ENCODE measurements at regions not wholly inside any gene's neighbourhood (a gene's known extent, or its start where the extent isn't known, plus 50 kb on each side); places are given as distances from the start of the nearest gene placed in this dataset.

DNA sequence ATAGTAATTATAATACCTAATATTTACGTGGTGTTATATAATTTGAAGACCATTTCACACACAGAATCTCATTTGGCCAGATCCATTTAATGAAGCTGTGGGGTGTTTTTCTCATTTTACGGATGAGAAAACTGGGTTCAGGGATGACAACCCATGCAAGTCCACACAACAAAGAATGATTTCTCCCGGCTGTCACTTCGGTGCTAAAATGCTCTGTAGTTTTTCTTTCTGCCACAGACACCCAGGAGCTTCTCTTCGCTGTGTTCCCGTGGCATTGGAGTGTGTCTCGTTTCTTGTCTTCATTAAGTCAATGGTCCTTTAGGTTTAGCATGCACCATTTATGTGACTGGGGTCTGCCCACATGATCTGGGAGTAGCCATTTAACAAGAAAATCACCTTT is 308.5 kb downstream of the ENC1 start:
- DNase-seq (ENCODE audit: low read depth, low spot score) (no peak), FAIRE-seq (no peak)
- Histone ChIP-seq H4K20me1 (replicated peaks; ENCODE audit: control insufficient read depth, extremely low read depth, insufficient read depth, low read length) (no peaks in the 10 kb centered on the region), H3K36me3 (ENCODE audit: control insufficient read depth in 2 of 2, extremely low read depth in 1 of 2, insufficient read depth in 2 of 2, low read length in 2 of 2) (no peaks in the 10 kb centered on the region), H3K4me3 (replicated peaks in 1 of 3; ENCODE audit: insufficient read depth in 1 of 3, low read depth in 1 of 3, low read length in 3 of 3) (no peak overlapping the region), H2AFZ (ENCODE audit: low read depth, low read length) (no peak overlapping the region), H3K27ac (ENCODE audit: insufficient read depth, low read depth, low read length) (no peak overlapping the region), H3K9ac (replicated peaks; ENCODE audit: extremely low read depth, insufficient read depth, low read length) (no peak overlapping the region), H3K9me1 (replicated peaks; ENCODE audit: control insufficient read depth, extremely low read depth, insufficient read depth, low read length) (no peaks in the 10 kb centered on the region), H3K9me3 (replicated peaks; ENCODE audit: control insufficient read depth, insufficient read depth, low read length) (no peaks in the 10 kb centered on the region), H3K4me2 (ENCODE audit: insufficient read depth, low read length) (no peak overlapping the region), H3K79me2 (ENCODE audit: control insufficient read depth, insufficient read depth, low read length) (no peaks in the 10 kb centered on the region), H3K27me3 (ENCODE audit: control insufficient read depth in 2 of 2, insufficient read depth in 2 of 2, low read length in 2 of 2) (no peaks in the 10 kb centered on the region), H3K4me1 (ENCODE audit: control insufficient read depth, extremely low read depth, insufficient read depth, low read length) (peaks cover 9% of the 10 kb centered on the region)
- no peak for TF ChIP-seq MYC (IDR thresholded peaks at IDR 0.05; ENCODE audit: low read depth, low read length)
- TF ChIP-seq EZH2 (IDR thresholded peaks at IDR 0.05; ENCODE audit: borderline replicate concordance, low read depth, low read length, severe bottlenecking): no peak
- no peak for TF ChIP-seq FOS (IDR thresholded peaks at IDR 0.05; ENCODE audit: borderline replicate concordance, insufficient read depth, low read length)
- no peak for TF ChIP-seq GATA2 (IDR thresholded peaks at IDR 0.05; ENCODE audit: insufficient read depth, insufficient read length, low read depth, low read length)
- no peak for TF ChIP-seq POLR2AphosphoS5 (IDR thresholded peaks at IDR 0.05; ENCODE audit: insufficient read depth, low read depth, low read length)
- no peak for TF ChIP-seq JUN (IDR thresholded peaks at IDR 0.05; ENCODE audit: borderline replicate concordance, insufficient read depth, insufficient read length, low read depth)
- no peak for TF ChIP-seq POLR2A (IDR thresholded peaks at IDR 0.05; ENCODE audit: low read depth, low read length)
- TF ChIP-seq, protein P1, sequence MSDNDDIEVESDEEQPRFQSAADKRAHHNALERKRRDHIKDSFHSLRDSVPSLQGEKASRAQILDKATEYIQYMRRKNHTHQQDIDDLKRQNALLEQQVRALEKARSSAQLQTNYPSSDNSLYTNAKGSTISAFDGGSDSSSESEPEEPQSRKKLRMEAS (IDR thresholded peaks at IDR 0.05; ENCODE audit: insufficient read depth, insufficient read length): no peak
- TF ChIP-seq, protein P2, sequence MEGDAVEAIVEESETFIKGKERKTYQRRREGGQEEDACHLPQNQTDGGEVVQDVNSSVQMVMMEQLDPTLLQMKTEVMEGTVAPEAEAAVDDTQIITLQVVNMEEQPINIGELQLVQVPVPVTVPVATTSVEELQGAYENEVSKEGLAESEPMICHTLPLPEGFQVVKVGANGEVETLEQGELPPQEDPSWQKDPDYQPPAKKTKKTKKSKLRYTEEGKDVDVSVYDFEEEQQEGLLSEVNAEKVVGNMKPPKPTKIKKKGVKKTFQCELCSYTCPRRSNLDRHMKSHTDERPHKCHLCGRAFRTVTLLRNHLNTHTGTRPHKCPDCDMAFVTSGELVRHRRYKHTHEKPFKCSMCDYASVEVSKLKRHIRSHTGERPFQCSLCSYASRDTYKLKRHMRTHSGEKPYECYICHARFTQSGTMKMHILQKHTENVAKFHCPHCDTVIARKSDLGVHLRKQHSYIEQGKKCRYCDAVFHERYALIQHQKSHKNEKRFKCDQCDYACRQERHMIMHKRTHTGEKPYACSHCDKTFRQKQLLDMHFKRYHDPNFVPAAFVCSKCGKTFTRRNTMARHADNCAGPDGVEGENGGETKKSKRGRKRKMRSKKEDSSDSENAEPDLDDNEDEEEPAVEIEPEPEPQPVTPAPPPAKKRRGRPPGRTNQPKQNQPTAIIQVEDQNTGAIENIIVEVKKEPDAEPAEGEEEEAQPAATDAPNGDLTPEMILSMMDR (IDR thresholded peaks at IDR 0.05; ENCODE audit: extremely low read depth in 1 of 2, insufficient read depth in 1 of 2, low read depth in 1 of 2, low read length in 2 of 2): no peak
- dilution Hi-C loops (cut with MboI; ENCODE audit: extremely low pct_ligation_motif_present, low sequenced_read_pairs) (no loop called here), intact Hi-C loops (cut with micrococcal nuclease) (no loop called here)
- no TSS peak for BruUV-seq (replicated peaks)
- CTCF ChIA-PET: no interaction called here
- POLR2A ChIA-PET: no interaction called here

Measured in endothelial cell of umbilical vein (primary cell).